SW480 (cell line): ENCODE measurements at regions not wholly inside any gene's neighbourhood (a gene's known extent, or its start where the extent isn't known, plus 50 kb on each side); places are given as distances from the start of the nearest gene placed in this dataset.

ENCODE experiments used
- DNase-seq: peaks from one replicate; pipeline ENCODE4 v3.0.0-alpha.2; 2016; ENCODE audit warnings: low spot score

GRCh38 chr2:70397186-70397585 is 95.3 kb upstream of the FAM136A start:
- no peak for DNase-seq

- no peak for DNase-seq
Observed at GRCh38 chr2:70396612-70397011, 94.7 kb upstream of the FAM136A start.

- DNase-seq = no peak
Observed at GRCh38 chr2:70393881-70394280, 92.0 kb upstream of the FAM136A start.

GRCh38 chr2:70391988-70392387 is 90.1 kb upstream of the FAM136A start:
- DNase-seq = no peak

GRCh38 chr2:70391259-70391658 is 89.4 kb upstream of the FAM136A start:
- no peak for DNase-seq

GRCh38 chr2:70388813-70389212 is 86.9 kb upstream of the FAM136A start:
- DNase-seq = no peak

GRCh38 chr2:70388128-70388527 is 86.3 kb upstream of the FAM136A start:
- peak; percentile 76 for DNase-seq

- no peak for DNase-seq
Observed at GRCh38 chr2:70385966-70386595, 84.2 kb upstream of the FAM136A start.

- no peak for DNase-seq
Observed at GRCh38 chr2:70385204-70385603, 83.3 kb upstream of the FAM136A start.

- DNase-seq = peak; percentile 69
Observed at GRCh38 chr2:70381821-70382220, 80.0 kb upstream of the FAM136A start.

GRCh38 chr2:70381235-70381634 is 79.4 kb upstream of the FAM136A start:
- peak; percentile 45 for DNase-seq

GRCh38 chr2:70380621-70381020 is 78.8 kb upstream of the FAM136A start:
- DNase-seq = no peak

- no peak for DNase-seq
Observed at GRCh38 chr2:70374616-70375015, 72.7 kb upstream of the FAM136A start.

GRCh38 chr2:70371753-70372152 is 69.9 kb upstream of the FAM136A start:
- peak; percentile 46 for DNase-seq

- DNase-seq = no peak
Observed at GRCh38 chr2:70369082-70369481, 67.2 kb upstream of the FAM136A start.

- DNase-seq = no peak
Observed at GRCh38 chr2:70368545-70368944, 66.7 kb upstream of the FAM136A start.

GRCh38 chr2:70367722-70368323 is 66.0 kb upstream of the FAM136A start:
- peak; percentile 37 for DNase-seq

- no peak for DNase-seq
Observed at GRCh38 chr2:70362661-70363060, 60.8 kb upstream of the FAM136A start.

GRCh38 chr2:70360661-70361270 is 58.9 kb upstream of the FAM136A start:
- DNase-seq = peak; percentile 95

GRCh38 chr2:70357684-70358071 is 55.8 kb upstream of the FAM136A start:
- DNase-seq = peak; percentile 32

- DNase-seq = no peak
Observed at GRCh38 chr2:70356941-70357683, 55.2 kb upstream of the FAM136A start.

GRCh38 chr2:70354264-70354949 is 52.5 kb upstream of the FAM136A start:
- no peak for DNase-seq
